ENCODE measurements at regions not wholly inside any gene's neighbourhood (a gene's known extent, or its start where the extent isn't known, plus 50 kb on each side); places are given as distances from the start of the nearest gene placed in this dataset.

- DNase-seq (ENCODE audit: low read depth), result no peak
These were observed 140.2 kb upstream of the KLF3 start for GRCh38 chr4:38523524-38524448.

GRCh38 chr4:38526412-38526811, 137.6 kb upstream of the KLF3 start:
- no peak for DNase-seq (ENCODE audit: low read depth)
- H3K4me3 ChIP-seq (ENCODE audit: low read depth, low read length), result no peak overlapping the region
- no peak for TF ChIP-seq CTCF (conservative IDR thresholded peaks at IDR 0.05; ENCODE audit: low read depth, low read length)

More at GRCh38 chr4:38523524-38524448, 140.2 kb upstream of the KLF3 start:
- TF ChIP-seq CTCF (conservative IDR thresholded peaks at IDR 0.05; ENCODE audit: low read depth, low read length), result no peak
- no peak overlapping the region for H3K4me3 ChIP-seq (ENCODE audit: low read depth, low read length)

- H3K4me3 ChIP-seq (ENCODE audit: low read depth, low read length), result no peak overlapping the region
- DNase-seq (ENCODE audit: low read depth), result peak; percentile 40
These were observed 134.5 kb upstream of the KLF3 start for GRCh38 chr4:38529189-38530115.

GRCh38 chr4:38530486-38530885, 133.5 kb upstream of the KLF3 start:
- no peak overlapping the region for H3K4me3 ChIP-seq (ENCODE audit: low read depth, low read length)
- no peak for TF ChIP-seq CTCF (conservative IDR thresholded peaks at IDR 0.05; ENCODE audit: low read depth, low read length)
- DNase-seq (ENCODE audit: low read depth), result no peak

More at GRCh38 chr4:38529189-38530115, 134.5 kb upstream of the KLF3 start:
- TF ChIP-seq CTCF (conservative IDR thresholded peaks at IDR 0.05; ENCODE audit: low read depth, low read length), result no peak

GRCh38 chr4:38531141-38531727, 132.8 kb upstream of the KLF3 start:
- TF ChIP-seq CTCF (conservative IDR thresholded peaks at IDR 0.05; ENCODE audit: low read depth, low read length), result no peak
- H3K4me3 ChIP-seq (ENCODE audit: low read depth, low read length), result no peak overlapping the region
- no peak for DNase-seq (ENCODE audit: low read depth)

DNA sequence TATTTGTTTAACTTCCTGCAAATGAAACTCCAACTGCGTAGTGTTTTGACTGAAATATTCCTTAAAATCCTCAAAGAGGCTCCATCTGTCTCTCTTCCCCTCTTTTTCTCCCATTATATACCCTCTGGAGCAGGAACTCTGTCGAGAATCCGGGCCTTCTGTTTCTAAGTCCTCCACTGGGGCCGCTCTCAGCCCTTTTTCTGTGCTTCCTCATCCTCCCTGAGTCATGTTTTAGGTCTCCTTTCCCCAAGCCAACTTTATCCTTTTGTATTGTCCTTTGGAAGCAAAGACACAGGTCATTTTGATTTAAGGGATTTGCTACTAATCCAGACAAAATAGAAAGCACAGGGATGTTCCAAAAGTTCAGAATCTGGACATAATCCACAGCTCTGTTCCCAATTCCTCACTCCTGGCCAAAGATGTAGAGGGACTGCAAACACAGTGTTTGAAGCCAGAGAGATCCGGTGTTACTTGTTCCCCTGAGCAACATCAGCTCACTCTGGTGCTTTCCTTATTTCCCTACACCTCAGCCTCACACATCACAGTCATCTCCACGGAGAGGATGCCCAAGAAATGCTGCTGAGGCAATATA, 131.0 kb upstream of the KLF3 start:
- DNase-seq (ENCODE audit: low read depth), result no peak
- no peak overlapping the region for H3K4me3 ChIP-seq (ENCODE audit: low read depth, low read length)
- TF ChIP-seq CTCF (conservative IDR thresholded peaks at IDR 0.05; ENCODE audit: low read depth, low read length), result no peak
